Ishikawa (cell line): ENCODE measurements at regions not wholly inside any gene's neighbourhood (a gene's known extent, or its start where the extent isn't known, plus 50 kb on each side); places are given as distances from the start of the nearest gene placed in this dataset.

Experiments used
- CEBPB ChIP-seq: IDR thresholded peaks from 2 replicates; pipeline ENCODE4 v1.6.1; 2012
- EGR1 ChIP-seq: IDR thresholded peaks from 2 replicates; pipeline ENCODE4 v1.6.1; 2012
- EP300 ChIP-seq: IDR thresholded peaks from 2 replicates; pipeline ENCODE4 v1.6.1; 2012; ENCODE audit warnings: borderline replicate concordance
- FOXM1 ChIP-seq: IDR thresholded peaks from 2 replicates; pipeline ENCODE4 v1.6.1; 2012; ENCODE audit warnings: low read depth, borderline replicate concordance
- MAX ChIP-seq: IDR thresholded peaks from 2 replicates; pipeline ENCODE4 v1.6.1; 2012
- RAD21 ChIP-seq: IDR thresholded peaks from 2 replicates; pipeline ENCODE4 v1.6.1; 2012; ENCODE audit warnings: low read depth
- REST ChIP-seq: IDR thresholded peaks from 2 replicates; pipeline ENCODE4 v1.6.1; 2012; ENCODE audit warnings: low read depth, mild to moderate bottlenecking
- USF1 ChIP-seq: IDR thresholded peaks from 2 replicates; pipeline ENCODE4 v1.6.1; 2012
- YY1 ChIP-seq: IDR thresholded peaks from 2 replicates; pipeline ENCODE4 v1.6.1; 2012; ENCODE audit warnings: low read depth

GRCh38 chr6:45786355-45786781, 229.3 kb downstream of the CLIC5 start:
- no peak for TF ChIP-seq CEBPB
- TF ChIP-seq USF1, result no peak
- TF ChIP-seq MAX, result no peak
- no peak for TF ChIP-seq RAD21
- no peak for TF ChIP-seq EP300
- no peak for TF ChIP-seq REST
- no peak for TF ChIP-seq EGR1
- TF ChIP-seq YY1, result no peak
- TF ChIP-seq FOXM1, result no peak
